ENCODE measurements at regions not wholly inside any gene's neighbourhood (a gene's known extent, or its start where the extent isn't known, plus 50 kb on each side); places are given as distances from the start of the nearest gene placed in this dataset.

DNA sequence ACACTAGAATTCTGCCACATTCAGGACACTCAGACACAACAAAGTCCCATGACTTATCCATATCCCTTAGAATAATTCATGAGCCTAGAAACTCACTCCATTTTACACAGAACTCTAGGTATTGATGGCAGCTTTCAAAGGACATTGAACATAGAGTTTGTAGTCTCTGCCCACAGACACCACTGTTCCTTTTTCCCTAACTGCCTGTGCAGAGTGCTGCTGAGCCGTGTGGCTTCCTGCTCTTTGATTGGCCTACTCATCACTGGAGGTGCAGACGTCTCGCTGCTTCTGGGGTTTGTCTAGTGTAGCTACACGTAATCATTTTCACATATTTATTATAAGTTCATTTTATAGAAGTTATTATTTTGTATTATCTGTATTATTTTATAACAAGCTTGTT, 407.6 kb downstream of the PREX1 start:
- TF ChIP-seq MIXL1 (CRISPR knock-in tag; IDR thresholded peaks at IDR 0.05) (no peak), ZNF253 (CRISPR knock-in tag; IDR thresholded peaks at IDR 0.05; ENCODE audit: borderline replicate concordance) (no peak), FOXM1 (CRISPR knock-in tag; IDR thresholded peaks at IDR 0.05) (no peak), ZNF160 (CRISPR knock-in tag; IDR thresholded peaks at IDR 0.05) (no peak), CCAR2 (optimal IDR thresholded peaks at IDR 0.05; ENCODE audit: low read depth, low read length) (no peak)
- TF ChIP-seq, protein P1, sequence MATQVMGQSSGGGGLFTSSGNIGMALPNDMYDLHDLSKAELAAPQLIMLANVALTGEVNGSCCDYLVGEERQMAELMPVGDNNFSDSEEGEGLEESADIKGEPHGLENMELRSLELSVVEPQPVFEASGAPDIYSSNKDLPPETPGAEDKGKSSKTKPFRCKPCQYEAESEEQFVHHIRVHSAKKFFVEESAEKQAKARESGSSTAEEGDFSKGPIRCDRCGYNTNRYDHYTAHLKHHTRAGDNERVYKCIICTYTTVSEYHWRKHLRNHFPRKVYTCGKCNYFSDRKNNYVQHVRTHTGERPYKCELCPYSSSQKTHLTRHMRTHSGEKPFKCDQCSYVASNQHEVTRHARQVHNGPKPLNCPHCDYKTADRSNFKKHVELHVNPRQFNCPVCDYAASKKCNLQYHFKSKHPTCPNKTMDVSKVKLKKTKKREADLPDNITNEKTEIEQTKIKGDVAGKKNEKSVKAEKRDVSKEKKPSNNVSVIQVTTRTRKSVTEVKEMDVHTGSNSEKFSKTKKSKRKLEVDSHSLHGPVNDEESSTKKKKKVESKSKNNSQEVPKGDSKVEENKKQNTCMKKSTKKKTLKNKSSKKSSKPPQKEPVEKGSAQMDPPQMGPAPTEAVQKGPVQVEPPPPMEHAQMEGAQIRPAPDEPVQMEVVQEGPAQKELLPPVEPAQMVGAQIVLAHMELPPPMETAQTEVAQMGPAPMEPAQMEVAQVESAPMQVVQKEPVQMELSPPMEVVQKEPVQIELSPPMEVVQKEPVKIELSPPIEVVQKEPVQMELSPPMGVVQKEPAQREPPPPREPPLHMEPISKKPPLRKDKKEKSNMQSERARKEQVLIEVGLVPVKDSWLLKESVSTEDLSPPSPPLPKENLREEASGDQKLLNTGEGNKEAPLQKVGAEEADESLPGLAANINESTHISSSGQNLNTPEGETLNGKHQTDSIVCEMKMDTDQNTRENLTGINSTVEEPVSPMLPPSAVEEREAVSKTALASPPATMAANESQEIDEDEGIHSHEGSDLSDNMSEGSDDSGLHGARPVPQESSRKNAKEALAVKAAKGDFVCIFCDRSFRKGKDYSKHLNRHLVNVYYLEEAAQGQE (IDR thresholded peaks at IDR 0.05; ENCODE audit: borderline replicate concordance in 1 of 2, low read depth in 1 of 2, low read length in 2 of 2) = no peak
- 24% methylated on average over 4 of the region's 4 CpGs for WGBS (ENCODE audit: low lambda C conversion rate)
- Histone ChIP-seq H3K79me2 (ENCODE audit: insufficient read depth, low read length) (no peaks in the 10 kb centered on the region), H3K9me3 (ENCODE audit: low read length) (no peaks in the 10 kb centered on the region), H3K4me3 (replicated peaks in 1 of 3; ENCODE audit: insufficient read depth in 1 of 3, low read depth in 2 of 3, low read length in 3 of 3) (no peak overlapping the region), H3K36me3 (replicated peaks in 1 of 2; ENCODE audit: control insufficient read depth in 1 of 2, insufficient read depth in 2 of 2, low read length in 2 of 2) (no peaks in the 10 kb centered on the region), H3K9ac (ENCODE audit: insufficient read depth, low read depth, low read length) (no peak overlapping the region), H3K27me3 (ENCODE audit: control insufficient read depth in 1 of 2, insufficient read depth in 2 of 2, low read length in 2 of 2) (peaks cover 0 to 39% of the 10 kb centered on the region in 2 experiments; a peak in 3 of 5 replicates), H2AFZ (ENCODE audit: low read length) (no peak overlapping the region), H3K4me1 (ENCODE audit: insufficient read depth, low read length) (no peaks in the 10 kb centered on the region), H3K4me2 (ENCODE audit: low read depth, low read length) (no peak overlapping the region), H3K27ac (ENCODE audit: extremely low read length, insufficient read depth, low read length) (no peak overlapping the region), H4K20me1 (ENCODE audit: insufficient read depth, low read length) (no peaks in the 10 kb centered on the region)
- ATAC-seq (no peak), DNase-seq (ENCODE audit: low spot score) (no peak), FAIRE-seq (no peak)
- BruUV-seq (replicated peaks) = no TSS peak
- in situ Hi-C loops (cut with HindIII; ENCODE audit: extremely low pct_ligation_motif_present, low pct_unique_long_range_greater_than_20kb) = loop anchor here (25.0 kb wide), 1 partner anchor 192 kb away; no protein-coding TSS in a partner anchor
- intact Hi-C loops (cut with micrococcal nuclease; ENCODE audit: unreplicated experiment) = no loop called here
- ChIA-PET CTCF (ENCODE audit: low intra/inter-chr PET ratio, low total read pairs) (no interaction called here), POLR2A (no interaction called here)
